ENCODE measurements at regions not wholly inside any gene's neighbourhood (a gene's known extent, or its start where the extent isn't known, plus 50 kb on each side); places are given as distances from the start of the nearest gene placed in this dataset.

DNA sequence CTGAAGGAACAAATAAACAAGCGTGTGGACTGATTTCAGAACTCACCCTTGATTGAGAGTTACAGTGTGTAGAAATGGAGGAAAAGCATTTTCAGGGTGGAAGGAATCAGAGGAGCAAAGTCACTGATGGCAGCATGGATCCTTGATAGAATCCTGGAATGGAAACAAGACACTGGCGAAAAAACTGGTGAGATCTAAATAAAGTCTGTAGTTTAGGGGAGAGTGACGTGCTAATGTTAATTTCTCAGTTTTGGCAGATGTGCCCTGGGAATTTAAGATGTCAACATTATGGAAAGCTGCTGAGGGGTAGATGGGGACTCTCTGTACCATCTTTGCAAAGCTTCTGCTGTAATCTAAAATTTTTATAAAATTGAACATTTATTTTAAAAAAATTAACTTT, 378.0 kb downstream of the UQCRFS1 start:
- DNase-seq, result no peak

- no peak for DNase-seq
Observed at GRCh38 chr19:28831462-28831861, 381.5 kb downstream of the UQCRFS1 start.

DNA sequence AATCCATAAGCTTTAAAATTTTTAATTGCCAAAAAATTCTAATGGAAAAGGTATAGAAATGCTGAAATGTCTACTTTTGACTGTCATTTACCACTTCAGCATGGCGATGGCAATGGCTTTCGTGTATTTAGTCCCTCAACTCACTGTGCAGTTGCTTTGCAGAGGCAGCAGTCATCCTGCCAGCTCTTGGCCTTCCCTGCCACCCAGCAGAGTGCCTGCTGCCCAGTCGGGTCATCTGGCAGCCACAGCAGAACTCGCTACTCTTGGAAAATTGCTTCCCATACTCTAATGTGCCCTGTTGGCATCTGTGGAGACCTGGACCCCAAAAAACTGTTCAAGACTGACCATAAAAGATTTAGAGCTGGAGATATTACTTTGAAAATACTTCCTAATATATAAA, 383.2 kb downstream of the UQCRFS1 start:
- DNase-seq, result no peak

DNA sequence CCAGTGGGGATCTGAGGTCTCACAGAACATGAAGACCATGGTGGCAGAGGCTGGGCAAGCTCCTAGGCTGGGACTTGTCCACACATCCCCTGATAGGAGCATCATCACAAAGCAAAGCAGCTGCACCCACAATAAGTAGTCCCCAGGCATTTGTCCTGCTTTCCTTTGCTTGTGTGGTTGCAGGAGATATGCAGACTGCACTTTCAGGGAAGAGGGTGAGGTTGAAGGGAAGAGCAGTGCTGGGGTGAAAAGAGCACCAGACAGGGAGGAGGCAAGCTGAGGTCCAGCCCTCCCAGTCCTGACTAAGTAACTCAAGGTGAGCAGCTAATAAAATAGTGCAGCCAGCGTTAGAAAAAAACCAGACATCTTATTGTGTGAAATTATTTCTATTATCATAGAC, 383.6 kb downstream of the UQCRFS1 start:
- no peak for DNase-seq

- DNase-seq, result no peak
Observed at GRCh38 chr19:28828276-28828870, 384.6 kb downstream of the UQCRFS1 start.

DNA sequence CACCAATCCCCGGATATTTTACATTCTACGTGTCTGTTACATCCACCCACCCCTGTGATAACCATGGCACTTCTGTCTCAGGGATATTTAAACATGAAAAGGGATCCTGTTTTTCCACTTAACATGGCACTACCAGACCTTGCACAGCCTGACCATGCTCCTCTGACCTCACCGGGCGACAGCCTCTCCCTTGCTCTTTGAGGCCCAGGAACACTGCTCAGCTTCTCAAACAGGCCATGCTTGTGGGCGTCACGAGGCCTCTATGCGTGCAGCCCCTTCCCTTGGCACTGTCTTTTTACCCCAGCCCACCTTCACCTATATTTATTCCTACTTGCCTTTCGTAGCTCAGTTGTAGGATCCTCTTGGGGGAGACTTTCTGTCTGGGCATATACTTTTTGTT, 385.6 kb downstream of the UQCRFS1 start:
- DNase-seq, result no peak

DNA sequence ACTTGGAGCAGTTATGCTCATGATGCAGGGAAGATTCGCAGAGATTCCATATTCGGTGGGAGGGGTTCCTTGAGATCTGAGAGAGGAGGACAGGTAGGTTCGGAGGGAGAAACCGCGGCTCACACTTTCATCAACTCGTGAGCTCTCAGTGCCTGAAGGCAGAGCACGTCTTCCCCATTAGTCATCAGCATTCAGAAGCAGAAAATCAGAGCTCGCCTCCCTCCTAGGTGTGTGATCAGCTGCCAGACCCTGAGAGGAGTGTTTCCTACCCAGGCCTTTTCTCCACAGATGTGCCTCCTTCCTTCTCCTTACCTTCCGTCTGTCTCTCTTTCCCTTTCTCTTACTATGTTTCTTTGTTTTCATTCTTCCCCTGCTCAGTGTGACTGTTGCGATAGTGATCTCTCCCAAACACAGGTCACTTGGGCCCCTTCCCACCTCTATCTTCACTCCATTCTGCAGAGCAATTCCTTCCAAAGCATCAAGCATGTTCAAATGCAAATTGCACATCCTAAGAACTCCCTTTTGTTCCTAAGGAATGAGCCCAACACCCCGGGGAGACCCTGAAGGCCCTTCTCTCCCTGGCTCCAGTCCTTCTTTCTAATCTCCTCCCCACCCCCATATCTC, 389.5 kb downstream of the UQCRFS1 start:
- DNase-seq, result no peak

- no peak for DNase-seq
Observed at GRCh38 chr19:28820289-28820688, 392.7 kb downstream of the UQCRFS1 start.

GRCh38 chr19:28815257-28815656, 397.7 kb downstream of the UQCRFS1 start:
- no peak for DNase-seq

DNA sequence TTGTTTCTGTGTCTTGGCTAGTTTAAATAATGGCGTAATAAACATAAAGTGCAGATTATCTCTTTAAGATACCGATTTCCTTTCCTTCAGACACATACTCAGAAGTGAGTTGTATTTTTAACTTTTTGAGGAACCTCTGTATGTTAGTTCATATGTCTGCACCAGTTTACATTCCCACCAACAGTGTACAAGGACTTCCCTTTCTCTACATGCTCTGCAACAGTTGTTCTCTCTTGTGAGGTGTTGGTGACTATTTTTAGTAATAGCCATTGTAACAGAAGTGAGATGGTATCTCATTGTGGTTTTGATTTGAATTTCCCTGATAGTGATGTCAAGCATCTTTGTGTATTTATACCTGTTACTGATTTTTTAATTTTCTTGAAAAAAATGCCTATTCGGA, 418.6 kb downstream of the UQCRFS1 start:
- no peak for DNase-seq

- DNase-seq, result no peak
Observed at GRCh38 chr19:28793391-28794168, 419.4 kb downstream of the UQCRFS1 start.

DNA sequence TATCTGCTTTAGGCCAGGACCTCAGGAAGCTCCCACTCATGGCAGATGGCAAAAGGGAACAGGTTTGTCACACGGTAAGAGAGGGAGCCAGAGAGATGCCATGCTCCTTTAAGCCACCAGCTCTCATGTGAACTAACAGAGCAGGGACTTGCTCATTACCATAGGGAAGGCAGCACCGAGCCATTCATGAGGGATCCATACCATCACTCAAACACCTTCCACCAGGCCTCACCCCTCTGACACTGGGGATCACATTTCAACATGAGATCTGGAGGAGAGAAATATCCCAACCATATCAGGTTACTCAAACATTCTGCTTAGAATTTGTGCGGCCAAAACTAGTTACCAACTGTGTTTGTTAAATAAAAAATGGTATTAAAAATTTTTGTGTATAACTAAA, 427.0 kb downstream of the UQCRFS1 start:
- DNase-seq, result no peak

DNA sequence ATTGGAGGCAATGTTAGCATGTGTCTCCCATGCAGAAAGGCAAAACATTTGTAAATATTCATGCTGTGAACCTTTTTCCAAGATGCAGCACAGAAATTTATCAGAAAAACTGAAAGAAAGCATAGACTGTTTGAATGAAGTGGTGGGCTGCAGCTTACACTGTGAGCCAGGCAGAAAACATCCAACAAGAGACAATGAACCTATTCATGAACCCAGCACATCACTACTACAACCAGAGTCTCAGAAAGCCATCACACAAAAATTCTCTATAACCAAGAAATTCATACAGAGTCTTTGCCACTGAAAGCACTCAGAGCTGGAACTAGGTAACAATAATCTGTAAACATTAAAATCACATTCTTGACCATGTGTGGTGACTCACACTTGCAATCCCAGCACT, 448.9 kb downstream of the UQCRFS1 start:
- no peak for DNase-seq

DNA sequence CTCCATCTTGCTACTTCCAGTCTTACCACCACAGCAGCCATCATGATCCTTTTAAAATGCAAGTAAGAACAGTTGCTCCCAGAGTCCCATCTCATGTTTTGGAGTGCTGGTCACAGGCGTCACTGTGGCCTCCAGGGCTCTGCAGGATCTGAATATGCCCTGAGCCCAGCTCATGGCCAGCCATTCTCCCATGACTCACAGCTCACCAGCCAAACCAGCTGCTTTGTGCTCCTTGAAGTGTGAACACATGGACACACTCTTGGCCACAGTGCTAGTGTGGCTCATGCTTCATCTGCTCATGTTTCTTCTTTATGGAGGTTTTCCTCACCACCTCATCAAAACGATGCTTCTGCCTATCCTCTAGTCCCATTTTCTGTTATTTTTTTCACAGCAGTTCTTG, 466.5 kb downstream of the UQCRFS1 start:
- DNase-seq, result no peak

GRCh38 chr19:28744943-28745342, 468.0 kb downstream of the UQCRFS1 start:
- no peak for DNase-seq

DNA sequence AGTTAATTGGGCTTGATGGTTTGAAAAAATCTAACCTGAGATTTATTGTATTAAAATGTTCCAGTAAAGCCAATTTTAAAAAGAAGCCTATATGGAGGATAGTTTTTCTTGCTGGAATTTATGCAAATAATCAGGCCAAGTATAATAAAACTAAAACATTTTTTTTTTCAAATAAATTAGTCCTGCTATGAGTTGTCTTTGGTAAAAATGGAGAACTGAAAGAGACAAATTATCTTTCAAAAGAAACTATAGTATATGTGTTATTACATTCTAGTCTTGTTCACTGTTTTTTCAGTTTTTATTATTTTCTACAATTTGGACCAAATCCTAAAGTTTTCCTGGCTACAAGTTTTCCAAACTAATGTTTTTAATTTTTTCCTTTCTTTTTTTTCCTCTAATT, 468.9 kb downstream of the UQCRFS1 start:
- DNase-seq, result no peak

- peak in 1 of 2 experiments; percentile 22 for DNase-seq
Observed at GRCh38 chr19:28737021-28737895, 475.7 kb downstream of the UQCRFS1 start.

DNA sequence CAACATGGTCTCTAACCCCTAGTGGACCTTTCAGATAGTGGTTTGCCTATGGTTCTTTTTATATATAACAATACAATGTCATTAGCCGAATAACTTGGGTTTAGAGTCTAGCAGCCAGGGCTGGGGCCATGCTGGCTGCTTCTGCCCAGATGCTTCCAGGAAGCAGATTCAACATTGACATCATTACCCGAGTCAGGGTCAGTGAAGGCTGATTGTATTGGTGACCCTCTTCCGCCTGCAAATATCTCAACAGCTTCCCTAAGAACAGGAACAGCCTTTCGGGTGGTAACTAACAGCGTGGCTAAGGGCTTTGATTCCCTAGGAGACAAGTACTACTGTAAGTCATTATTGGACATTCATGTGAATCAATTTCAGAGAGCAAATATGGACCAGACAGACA, 476.4 kb downstream of the UQCRFS1 start:
- no peak for DNase-seq

GRCh38 chr19:28731577-28731976, 481.4 kb downstream of the UQCRFS1 start:
- no peak for DNase-seq

DNA sequence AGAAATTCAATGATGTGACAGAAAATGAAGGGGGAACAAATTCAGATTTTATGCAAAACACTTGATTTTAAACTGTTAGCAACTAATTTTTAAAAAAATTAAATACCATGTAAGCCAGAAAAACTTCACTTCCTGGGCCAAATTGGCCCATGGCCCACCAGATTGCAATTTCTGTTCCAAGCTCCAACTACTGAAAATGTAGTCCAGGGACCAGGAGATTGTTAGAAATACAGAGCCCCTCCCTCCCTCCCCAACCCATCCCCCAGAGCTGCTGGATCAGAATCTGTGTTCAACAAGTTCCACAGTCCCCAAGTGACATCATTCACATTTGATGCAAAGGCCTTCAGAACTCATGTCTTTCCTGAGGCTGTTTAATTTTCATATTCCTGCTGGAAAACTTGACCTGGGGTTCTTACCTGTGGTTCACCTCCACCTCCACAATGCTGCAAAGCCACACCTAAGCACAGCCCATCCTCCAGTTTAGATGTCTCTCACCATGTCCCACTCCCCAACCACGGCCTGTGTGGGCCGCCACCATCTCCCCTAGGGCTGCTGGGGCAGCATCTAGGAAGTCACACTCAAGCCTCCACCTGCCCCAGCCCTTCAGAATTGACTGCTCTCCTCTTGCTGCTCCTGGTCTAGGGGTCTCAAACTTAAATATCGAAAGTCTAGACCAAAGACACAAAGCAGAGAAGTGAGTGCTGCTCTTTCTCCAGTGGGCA, 482.0 kb downstream of the UQCRFS1 start:
- no peak for DNase-seq

DNA sequence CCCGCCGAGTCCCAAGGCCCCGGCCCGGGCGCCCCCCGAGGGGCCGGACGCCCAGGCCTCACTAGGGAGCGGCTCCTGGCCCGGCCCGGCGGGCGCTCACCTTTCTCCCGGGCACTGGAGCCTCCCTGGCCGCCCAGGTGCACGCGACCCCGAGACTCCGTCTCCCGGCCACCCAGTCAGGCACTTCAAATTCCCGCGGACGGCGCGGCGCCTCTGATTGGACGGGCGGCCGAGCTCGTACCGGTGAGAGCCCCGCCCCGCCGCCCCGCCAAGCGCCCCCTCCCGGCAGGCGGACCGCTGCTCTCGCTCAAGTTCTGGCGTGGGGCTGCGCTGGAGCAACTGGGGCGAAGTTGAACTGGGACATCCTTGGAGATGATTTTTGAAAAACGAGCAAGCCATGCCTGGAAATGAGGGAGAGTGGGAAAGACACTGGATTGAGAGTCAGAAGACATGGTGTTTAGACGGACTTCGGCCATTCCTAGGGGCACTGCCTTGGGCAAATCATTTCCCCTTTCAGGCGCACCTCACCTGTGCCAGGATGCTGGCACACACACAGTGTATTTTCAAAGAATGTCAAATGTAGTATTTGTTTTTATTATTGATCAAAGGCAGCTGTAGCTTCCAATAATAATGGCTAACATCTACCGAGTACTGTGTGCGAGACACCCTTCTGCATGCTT, 485.3 kb downstream of the UQCRFS1 start:
- DNase-seq, result no peak

Data from SHP77 (cell line).